ENCODE measurements at regions not wholly inside any gene's neighbourhood (a gene's known extent, or its start where the extent isn't known, plus 50 kb on each side); places are given as distances from the start of the nearest gene placed in this dataset.

DNA sequence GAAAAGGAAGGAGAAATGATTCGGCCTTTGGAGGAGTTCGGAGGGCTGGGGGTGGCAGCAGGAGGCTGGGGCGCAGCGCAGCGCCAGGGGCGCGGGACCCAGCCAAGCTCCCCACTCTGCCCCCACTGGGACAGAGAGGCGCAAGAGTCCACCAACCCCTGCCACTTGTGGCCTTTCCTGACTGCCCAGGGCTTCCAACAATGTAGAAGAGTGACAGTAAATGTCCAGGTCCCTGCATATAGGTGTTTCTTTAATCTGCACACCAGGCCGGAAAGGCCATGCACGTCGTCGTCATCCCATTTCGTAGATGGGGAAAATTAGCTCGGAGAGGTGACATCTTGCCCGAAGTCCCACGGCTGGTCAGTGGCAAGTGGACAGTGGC is 96.6 kb downstream of the INHBB start:
- Histone ChIP-seq H3K36me3 (no peaks in the 10 kb centered on the region), H3K27ac (no peak overlapping the region), H3K4me1 (peaks cover 6 to 7% of the 10 kb centered on the region in 2 donors), H3K4me3 (peak overlapping the region; percentile 41 to 64), H3K9me3 (no peaks in the 10 kb centered on the region), H3K27me3 (peaks cover 6% of the 10 kb centered on the region)
- TF ChIP-seq, protein P1, sequence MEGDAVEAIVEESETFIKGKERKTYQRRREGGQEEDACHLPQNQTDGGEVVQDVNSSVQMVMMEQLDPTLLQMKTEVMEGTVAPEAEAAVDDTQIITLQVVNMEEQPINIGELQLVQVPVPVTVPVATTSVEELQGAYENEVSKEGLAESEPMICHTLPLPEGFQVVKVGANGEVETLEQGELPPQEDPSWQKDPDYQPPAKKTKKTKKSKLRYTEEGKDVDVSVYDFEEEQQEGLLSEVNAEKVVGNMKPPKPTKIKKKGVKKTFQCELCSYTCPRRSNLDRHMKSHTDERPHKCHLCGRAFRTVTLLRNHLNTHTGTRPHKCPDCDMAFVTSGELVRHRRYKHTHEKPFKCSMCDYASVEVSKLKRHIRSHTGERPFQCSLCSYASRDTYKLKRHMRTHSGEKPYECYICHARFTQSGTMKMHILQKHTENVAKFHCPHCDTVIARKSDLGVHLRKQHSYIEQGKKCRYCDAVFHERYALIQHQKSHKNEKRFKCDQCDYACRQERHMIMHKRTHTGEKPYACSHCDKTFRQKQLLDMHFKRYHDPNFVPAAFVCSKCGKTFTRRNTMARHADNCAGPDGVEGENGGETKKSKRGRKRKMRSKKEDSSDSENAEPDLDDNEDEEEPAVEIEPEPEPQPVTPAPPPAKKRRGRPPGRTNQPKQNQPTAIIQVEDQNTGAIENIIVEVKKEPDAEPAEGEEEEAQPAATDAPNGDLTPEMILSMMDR (IDR thresholded peaks at IDR 0.05) = no peak
- DNase-seq (ENCODE audit: low spot score in 2 of 2) = no peak
- intact Hi-C loops (cut with DNase I) = loop anchor here (2.0 to 5.0 kb wide), 2 partner anchors 28 to 240 kb away; no protein-coding TSS in a partner anchor

DNA sequence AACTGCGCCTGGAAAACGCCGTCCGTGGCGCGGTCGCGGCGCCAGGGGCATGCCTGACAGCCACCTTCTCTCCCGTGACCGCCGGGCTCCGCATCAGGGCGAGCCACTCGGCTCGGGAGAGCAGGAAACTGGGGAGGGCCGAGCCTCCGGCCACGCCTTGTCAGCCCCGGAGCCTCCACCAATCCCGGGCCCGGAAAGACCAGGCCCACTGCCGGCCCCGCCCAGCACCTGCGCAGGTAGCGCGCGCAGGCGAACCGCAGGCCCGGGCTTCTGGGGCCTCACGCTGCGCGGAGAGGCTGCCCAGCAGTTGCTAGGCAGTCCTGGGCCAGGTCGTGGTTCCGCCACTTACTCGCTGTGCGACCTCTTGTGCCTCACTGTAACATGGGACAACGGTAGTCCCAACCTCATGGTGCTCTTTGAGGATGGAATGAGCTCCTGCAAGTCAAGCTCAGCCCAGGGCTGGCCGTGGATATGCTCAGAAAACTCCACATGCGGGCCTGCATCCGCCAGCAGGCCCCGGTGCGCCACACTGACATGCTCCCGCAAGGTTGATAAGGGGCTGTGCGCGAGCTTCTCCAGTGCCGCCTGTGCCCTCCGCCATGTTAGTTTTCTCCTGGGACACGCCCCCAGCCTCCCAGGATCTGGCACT is 97.1 kb downstream of the INHBB start:
- intact Hi-C loops (cut with DNase I) = loop anchor here (2.0 to 5.0 kb wide), 2 partner anchors 28 to 239 kb away; no protein-coding TSS in a partner anchor
- Histone ChIP-seq H3K27me3 (peaks cover 6% of the 10 kb centered on the region), H3K4me1 (peaks cover 6 to 7% of the 10 kb centered on the region in 2 donors), H3K27ac (no peak overlapping the region), H3K9me3 (no peaks in the 10 kb centered on the region), H3K36me3 (no peaks in the 10 kb centered on the region), H3K4me3 (peak overlapping the region; percentile 41 to 64)
- DNase-seq (ENCODE audit: low spot score in 2 of 2) = no peak
- TF ChIP-seq, protein P1 (IDR thresholded peaks at IDR 0.05) = no peak

DNA sequence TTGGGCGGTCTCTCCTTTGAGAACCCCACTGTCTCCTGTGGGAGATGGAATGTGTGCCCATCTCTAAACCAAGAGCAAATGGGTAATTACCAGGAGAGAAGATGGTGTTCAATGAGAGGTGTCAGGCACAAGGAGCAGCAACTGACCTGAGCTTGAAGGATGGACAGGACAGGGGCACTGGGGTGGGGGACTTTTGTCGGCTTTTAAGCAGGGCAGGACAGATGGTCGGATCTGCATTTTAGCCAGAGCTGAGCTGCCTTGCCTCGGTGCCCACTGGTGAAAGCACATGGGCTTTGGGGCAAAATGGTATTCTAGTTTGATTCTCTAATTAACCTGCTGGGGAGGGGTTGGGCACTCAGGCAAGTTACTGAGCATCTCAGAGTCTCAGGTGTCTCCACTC is 98.0 kb downstream of the INHBB start:
- intact Hi-C loops (cut with DNase I) = loop anchor here (2.0 to 5.0 kb wide), 2 partner anchors 27 to 238 kb away; no protein-coding TSS in a partner anchor
- DNase-seq (ENCODE audit: low spot score in 2 of 2) = no peak

DNA sequence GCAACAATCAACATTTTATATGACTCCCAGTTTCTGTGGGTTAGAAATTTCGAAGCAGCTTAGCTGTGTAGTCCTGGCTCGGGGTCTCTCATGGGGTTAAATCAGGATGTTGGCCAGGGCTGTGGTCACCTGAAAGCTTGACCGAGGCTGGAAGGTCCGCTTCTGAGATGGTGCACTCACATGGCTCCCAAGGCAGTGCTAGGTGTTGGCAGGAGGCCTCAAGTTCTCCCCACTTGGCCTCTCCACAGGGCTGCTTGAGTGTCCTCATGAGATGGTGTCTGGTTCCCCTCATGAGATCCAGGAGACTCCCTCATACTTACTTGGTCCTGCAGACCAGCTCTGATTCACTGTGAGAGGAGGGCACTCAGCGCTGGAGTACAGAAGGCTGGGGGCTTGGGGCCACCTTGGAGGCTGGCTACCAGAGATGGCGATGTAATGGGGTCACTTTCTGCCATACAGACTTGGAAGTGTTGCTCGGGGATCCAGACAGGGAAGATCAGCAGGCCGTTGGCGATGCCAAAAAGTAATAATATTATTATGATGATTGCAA is 98.8 kb downstream of the INHBB start:
- DNase-seq (ENCODE audit: low spot score in 2 of 2) = no peak
- Histone ChIP-seq H3K4me1 (peaks cover 6 to 7% of the 10 kb centered on the region in 2 donors), H3K36me3 (no peaks in the 10 kb centered on the region), H3K9me3 (no peaks in the 10 kb centered on the region), H3K27ac (no peak overlapping the region), H3K27me3 (peaks cover 6% of the 10 kb centered on the region), H3K4me3 (no peak overlapping the region)
- intact Hi-C loops (cut with DNase I) = loop anchor here (5.0 kb wide), 1 partner anchor 238 kb away; no protein-coding TSS in a partner anchor
- TF ChIP-seq, protein P1 (IDR thresholded peaks at IDR 0.05) = no peak

More for the DNA sequence above, 98.0 kb downstream of the INHBB start:
- H3K4me1 ChIP-seq = peaks cover 6 to 7% of the 10 kb centered on the region in 2 donors
- TF ChIP-seq, protein P1 (IDR thresholded peaks at IDR 0.05) = no peak
- peaks cover 6% of the 10 kb centered on the region for H3K27me3 ChIP-seq
- no peaks in the 10 kb centered on the region for H3K9me3 ChIP-seq
- H3K4me3 ChIP-seq = no peak overlapping the region
- H3K36me3 ChIP-seq = no peaks in the 10 kb centered on the region
- H3K27ac ChIP-seq = no peak overlapping the region

DNA sequence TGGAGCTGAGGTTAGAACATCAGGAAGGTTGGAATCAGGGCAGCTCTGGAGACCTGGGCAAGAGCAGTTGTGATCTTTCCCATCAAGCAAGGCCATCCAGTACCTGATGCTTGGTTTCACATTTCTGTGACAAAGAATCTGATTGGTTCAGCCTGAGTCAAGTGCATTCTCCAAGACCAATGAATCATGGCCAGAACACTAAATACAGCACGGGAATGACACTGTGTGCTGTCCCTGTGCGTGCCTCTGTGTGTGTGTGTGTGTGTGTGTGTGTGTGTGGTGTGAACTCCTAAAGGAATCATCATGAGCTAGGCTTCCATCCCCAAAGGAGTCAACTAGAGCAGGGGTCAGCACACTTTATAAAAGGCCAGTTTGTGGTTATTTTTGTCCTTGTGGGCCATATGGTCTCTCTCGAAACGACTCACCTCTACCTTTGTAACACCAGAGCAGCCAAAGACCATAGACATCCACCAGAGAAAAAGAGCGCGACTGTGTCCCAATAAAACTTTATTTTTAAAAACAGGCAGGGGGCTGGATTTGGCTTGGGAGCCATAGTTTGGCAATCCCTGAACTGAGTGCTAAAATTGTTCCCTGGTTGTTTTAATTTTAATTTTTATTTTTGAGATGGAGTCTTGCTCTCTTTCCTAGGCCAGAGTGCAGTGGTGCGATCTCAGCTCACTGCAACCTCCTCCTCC is 99.7 kb downstream of the INHBB start:
- intact Hi-C loops (cut with DNase I) = no loop called here
- no peak for DNase-seq (ENCODE audit: low spot score in 2 of 2)
- Histone ChIP-seq H3K27me3 (peaks cover 6% of the 10 kb centered on the region), H3K9me3 (no peaks in the 10 kb centered on the region), H3K27ac (no peak overlapping the region), H3K4me3 (no peak overlapping the region), H3K4me1 (peaks cover 6 to 7% of the 10 kb centered on the region in 2 donors), H3K36me3 (no peaks in the 10 kb centered on the region)
- TF ChIP-seq, protein P1 (IDR thresholded peaks at IDR 0.05) = no peak

Data from ascending aorta (tissue), 2 donors.